ENCODE measurements at regions not wholly inside any gene's neighbourhood (a gene's known extent, or its start where the extent isn't known, plus 50 kb on each side); places are given as distances from the start of the nearest gene placed in this dataset.

- TF ChIP-seq POLR2AphosphoS5 (IDR thresholded peaks at IDR 0.05; ENCODE audit: insufficient read depth in 1 of 2, low read depth in 1 of 2) = no peak
- TF ChIP-seq CTCF (IDR thresholded peaks at IDR 0.05) = no peak
These were observed 57.3 kb upstream of the LRPPRC start for GRCh38 chr2:44053052-44053451.

Measured in vagina (tissue), 2 donors.